ENCODE measurements at regions not wholly inside any gene's neighbourhood (a gene's known extent, or its start where the extent isn't known, plus 50 kb on each side); places are given as distances from the start of the nearest gene placed in this dataset.

DNA sequence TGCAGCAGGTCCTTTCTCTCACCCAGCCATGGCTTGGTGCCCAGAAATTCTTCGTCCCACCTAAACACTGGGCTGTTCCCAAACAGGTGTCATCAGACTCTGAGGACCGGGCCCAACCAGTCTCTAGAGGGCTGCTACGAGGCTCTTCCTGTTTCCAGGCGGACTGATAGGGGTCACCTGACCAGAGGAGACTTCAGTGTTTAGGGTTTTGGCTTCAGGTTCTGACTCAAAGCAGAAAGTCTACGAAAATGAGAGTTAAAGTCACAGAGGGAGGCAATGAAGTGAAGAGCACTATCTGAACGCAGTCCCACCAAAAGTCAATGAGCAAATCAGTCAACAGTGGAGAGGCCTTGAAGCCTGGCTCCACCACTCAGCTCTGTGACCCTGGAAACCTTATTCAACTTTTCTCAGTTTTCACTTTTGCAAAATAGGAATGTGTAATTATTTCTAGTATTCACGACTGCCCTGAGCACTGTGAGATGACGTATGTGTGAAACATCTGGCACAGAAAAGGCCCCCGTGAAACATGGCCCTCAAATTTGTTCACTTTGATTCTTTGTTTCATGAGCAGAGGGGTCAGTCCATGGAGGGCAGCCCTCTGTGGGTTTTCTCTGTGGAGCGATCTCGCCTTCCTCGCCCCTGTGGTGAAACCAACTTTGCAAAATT lies 189.9 kb upstream of the PDE1C start:
- Histone ChIP-seq H3K27me3 (no peaks in the 10 kb centered on the region), H3K4me3 (no peak overlapping the region), H3K9me3 (no peaks in the 10 kb centered on the region), H3K4me1 (no peaks in the 10 kb centered on the region), H3K27ac (no peak overlapping the region), H3K36me3 (no peaks in the 10 kb centered on the region)
- in situ Hi-C loops (cut with MboI; ENCODE audit: low sequenced_read_pairs in 4 of 4) = no loop called here
- no peak for TF ChIP-seq CTCF (IDR thresholded peaks at IDR 0.05 in 4 of 5, conservative IDR thresholded peaks at IDR 0.05 in 1 of 5)
- no peak for TF ChIP-seq POLR2A (IDR thresholded peaks at IDR 0.05)
- ATAC-seq (no peak), DNase-seq (no peak)
- intact Hi-C loops (cut with DNase I; ENCODE audit: low total_unique reads) = no loop called here

DNA sequence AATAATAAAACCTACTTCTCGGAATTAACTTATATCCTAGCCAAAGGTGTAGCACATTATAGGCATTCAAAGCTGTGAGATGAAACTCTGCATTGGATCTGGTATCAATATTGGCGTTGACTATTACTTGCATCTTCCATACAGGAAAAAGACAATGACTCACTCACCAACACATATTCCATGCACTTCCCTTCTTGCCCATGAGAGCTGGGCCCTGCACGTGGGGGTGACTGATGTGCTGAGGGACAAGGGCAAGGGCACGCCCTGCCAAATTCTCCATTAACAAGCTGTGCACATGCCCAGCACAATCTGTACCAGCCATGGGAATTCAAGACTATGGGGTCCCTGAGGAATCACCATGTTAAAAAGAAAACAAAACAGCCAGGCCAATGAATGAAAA lies 188.1 kb upstream of the PDE1C start:
- intact Hi-C loops (cut with DNase I; ENCODE audit: low total_unique reads) = no loop called here
- H3K27me3 ChIP-seq = no peaks in the 10 kb centered on the region
- ATAC-seq (no peak), DNase-seq (no peak)
- H3K4me1 ChIP-seq = no peaks in the 10 kb centered on the region
- TF ChIP-seq CTCF (IDR thresholded peaks at IDR 0.05 in 4 of 5, conservative IDR thresholded peaks at IDR 0.05 in 1 of 5) (no peak), POLR2A (IDR thresholded peaks at IDR 0.05) (no peak)
- no peak overlapping the region for H3K27ac ChIP-seq
- no peak overlapping the region for H3K4me3 ChIP-seq
- in situ Hi-C loops (cut with MboI; ENCODE audit: low sequenced_read_pairs in 4 of 4) = no loop called here
- no peaks in the 10 kb centered on the region for H3K9me3 ChIP-seq
- no peaks in the 10 kb centered on the region for H3K36me3 ChIP-seq

- Histone ChIP-seq H3K4me1 (no peaks in the 10 kb centered on the region), H3K4me3 (no peak overlapping the region)
- in situ Hi-C loops (cut with MboI; ENCODE audit: low sequenced_read_pairs in 4 of 4) = no loop called here
Observed at GRCh38 chr7:32257621-32258020, 187.4 kb upstream of the PDE1C start.

GRCh38 chr7:32256811-32257210 lies 186.6 kb upstream of the PDE1C start:
- no peaks in the 10 kb centered on the region for H3K9me3 ChIP-seq
- H3K27me3 ChIP-seq = no peaks in the 10 kb centered on the region
- H3K36me3 ChIP-seq = no peaks in the 10 kb centered on the region
- no peaks in the 10 kb centered on the region for H3K4me1 ChIP-seq
- no peak overlapping the region for H3K27ac ChIP-seq
- intact Hi-C loops (cut with DNase I; ENCODE audit: low total_unique reads) = no loop called here
- TF ChIP-seq CTCF (IDR thresholded peaks at IDR 0.05 in 4 of 5, conservative IDR thresholded peaks at IDR 0.05 in 1 of 5) = no peak
- TF ChIP-seq POLR2A (IDR thresholded peaks at IDR 0.05) = no peak
- no peak for DNase-seq
- H3K4me3 ChIP-seq = no peak overlapping the region
- in situ Hi-C loops (cut with MboI; ENCODE audit: low sequenced_read_pairs in 4 of 4) = no loop called here
- ATAC-seq = no peak

More at GRCh38 chr7:32257621-32258020, 187.4 kb upstream of the PDE1C start:
- DNase-seq (no peak), ATAC-seq (no peak)
- Histone ChIP-seq H3K27me3 (no peaks in the 10 kb centered on the region), H3K9me3 (no peaks in the 10 kb centered on the region), H3K27ac (no peak overlapping the region), H3K36me3 (no peaks in the 10 kb centered on the region)
- TF ChIP-seq POLR2A (IDR thresholded peaks at IDR 0.05) (no peak), CTCF (IDR thresholded peaks at IDR 0.05 in 4 of 5, conservative IDR thresholded peaks at IDR 0.05 in 1 of 5) (no peak)
- intact Hi-C loops (cut with DNase I; ENCODE audit: low total_unique reads) = no loop called here

DNA sequence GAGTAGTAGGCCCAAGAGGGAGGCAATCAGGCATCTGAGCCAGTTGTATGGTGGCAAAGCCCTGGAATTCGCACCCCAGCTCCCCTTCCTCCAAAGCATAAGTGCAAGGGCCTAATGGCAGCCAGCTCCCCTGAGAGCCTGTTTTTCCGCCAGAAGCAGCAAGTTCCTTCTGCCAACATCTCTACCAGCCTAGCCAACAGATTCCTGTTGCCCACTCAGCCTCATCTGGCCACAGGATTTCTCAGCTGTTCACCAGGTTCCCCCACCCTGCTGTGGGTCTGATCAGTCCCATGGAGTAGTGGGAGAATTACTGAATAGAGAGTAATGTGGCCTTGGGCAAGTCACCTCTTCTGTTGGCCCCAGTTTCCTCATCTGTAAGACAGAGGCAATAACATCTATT lies 186.2 kb upstream of the PDE1C start:
- no peaks in the 10 kb centered on the region for H3K9me3 ChIP-seq
- no peak for TF ChIP-seq POLR2A (IDR thresholded peaks at IDR 0.05)
- no peak for TF ChIP-seq CTCF (IDR thresholded peaks at IDR 0.05 in 4 of 5, conservative IDR thresholded peaks at IDR 0.05 in 1 of 5)
- DNase-seq = no peak
- H3K27ac ChIP-seq = no peak overlapping the region
- no peak for ATAC-seq
- no peak overlapping the region for H3K4me3 ChIP-seq
- no peaks in the 10 kb centered on the region for H3K36me3 ChIP-seq
- intact Hi-C loops (cut with DNase I; ENCODE audit: low total_unique reads) = no loop called here
- H3K27me3 ChIP-seq = no peaks in the 10 kb centered on the region
- in situ Hi-C loops (cut with MboI; ENCODE audit: low sequenced_read_pairs in 4 of 4) = no loop called here
- no peaks in the 10 kb centered on the region for H3K4me1 ChIP-seq

Measured in gastrocnemius medialis (tissue), 4 donors.